ENCODE measurements at regions not wholly inside any gene's neighbourhood (a gene's known extent, or its start where the extent isn't known, plus 50 kb on each side); places are given as distances from the start of the nearest gene placed in this dataset.

GRCh38 chr3:144141496-144141895, 169.9 kb downstream of the DIPK2A start:
- DNase-seq (ENCODE audit: low spot score), result no peak

GRCh38 chr3:144142151-144142840, 170.7 kb downstream of the DIPK2A start:
- DNase-seq (ENCODE audit: low spot score), result no peak

- DNase-seq (ENCODE audit: low spot score), result no peak
Observed at GRCh38 chr3:144148356-144148755, 176.7 kb downstream of the DIPK2A start.

GRCh38 chr3:144151983-144152382, 180.4 kb downstream of the DIPK2A start:
- DNase-seq (ENCODE audit: low spot score), result no peak

GRCh38 chr3:144160627-144161026, 189.0 kb downstream of the DIPK2A start:
- DNase-seq (ENCODE audit: low spot score), result no peak

GRCh38 chr3:144162042-144162441, 190.4 kb downstream of the DIPK2A start:
- no peak for DNase-seq (ENCODE audit: low spot score)

GRCh38 chr3:144164352-144164751, 192.7 kb downstream of the DIPK2A start:
- DNase-seq (ENCODE audit: low spot score), result no peak

GRCh38 chr3:144165482-144165881, 193.9 kb downstream of the DIPK2A start:
- no peak for DNase-seq (ENCODE audit: low spot score)

GRCh38 chr3:144167634-144168033, 196.0 kb downstream of the DIPK2A start:
- no peak for DNase-seq (ENCODE audit: low spot score)

GRCh38 chr3:144173491-144173890, 201.9 kb downstream of the DIPK2A start:
- DNase-seq (ENCODE audit: low spot score), result no peak

- no peak for DNase-seq (ENCODE audit: low spot score)
Observed at GRCh38 chr3:144175644-144176425, 204.2 kb downstream of the DIPK2A start.

GRCh38 chr3:144177649-144178048, 206.0 kb downstream of the DIPK2A start:
- no peak for DNase-seq (ENCODE audit: low spot score)

- DNase-seq (ENCODE audit: low spot score), result no peak
Observed at GRCh38 chr3:144178607-144179006, 207.0 kb downstream of the DIPK2A start.

GRCh38 chr3:144181062-144181461, 209.4 kb downstream of the DIPK2A start:
- no peak for DNase-seq (ENCODE audit: low spot score)

GRCh38 chr3:144182501-144182900, 210.9 kb downstream of the DIPK2A start:
- DNase-seq (ENCODE audit: low spot score), result no peak

GRCh38 chr3:144185276-144185675, 213.7 kb downstream of the DIPK2A start:
- no peak for DNase-seq (ENCODE audit: low spot score)

GRCh38 chr3:144187531-144188210, 216.0 kb downstream of the DIPK2A start:
- DNase-seq (ENCODE audit: low spot score), result no peak

GRCh38 chr3:144189044-144189443, 217.4 kb downstream of the DIPK2A start:
- no peak for DNase-seq (ENCODE audit: low spot score)

GRCh38 chr3:144197116-144197515, 225.5 kb downstream of the DIPK2A start:
- DNase-seq (ENCODE audit: low spot score), result no peak

- no peak for DNase-seq (ENCODE audit: low spot score)
Observed at GRCh38 chr3:144197582-144197981, 226.0 kb downstream of the DIPK2A start.

- DNase-seq (ENCODE audit: low spot score), result no peak
Observed at GRCh38 chr3:144200004-144200403, 228.4 kb downstream of the DIPK2A start.

- no peak for DNase-seq (ENCODE audit: low spot score)
Observed at GRCh38 chr3:144200466-144200865, 228.8 kb downstream of the DIPK2A start.

GRCh38 chr3:144221761-144222160, 250.1 kb downstream of the DIPK2A start:
- DNase-seq (ENCODE audit: low spot score), result no peak

Measured in COLO829 (cell line).